ENCODE measurements at regions not wholly inside any gene's neighbourhood (a gene's known extent, or its start where the extent isn't known, plus 50 kb on each side); places are given as distances from the start of the nearest gene placed in this dataset.

DNA sequence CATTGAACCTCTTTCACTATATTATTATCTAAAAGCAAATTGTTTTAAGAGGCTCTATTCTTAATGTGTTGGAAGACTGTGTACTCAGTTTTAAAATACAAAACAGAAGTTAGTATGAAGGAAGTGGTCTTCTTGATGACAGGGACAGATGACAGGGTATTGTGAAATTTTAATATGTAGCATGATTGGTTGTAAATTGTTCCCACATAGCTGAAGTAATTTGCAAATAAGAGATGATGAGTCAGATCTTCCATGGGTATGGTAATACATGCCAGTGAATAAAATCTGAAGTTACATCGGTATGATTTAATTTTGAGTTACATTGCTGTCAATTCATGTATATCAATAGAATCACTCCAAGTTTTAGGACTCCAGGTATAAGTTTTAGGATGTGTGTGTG lies 454.8 kb downstream of the AEBP2 start:
- ChIA-PET CTCF (interaction anchor here (0.8 to 1.7 kb wide), 4 partner anchors 17 to 153 kb away, joined by 3 to 4 read pairs (median 3); no protein-coding TSS in a partner anchor), POLR2A (no interaction called here)
- TF ChIP-seq ZNF317 (CRISPR knock-in tag; IDR thresholded peaks at IDR 0.05; ENCODE audit: borderline replicate concordance, low read depth) (no peak), E2F1 (CRISPR knock-in tag; IDR thresholded peaks at IDR 0.05) (no peak), GTF2I (CRISPR knock-in tag; conservative IDR thresholded peaks at IDR 0.05) (no peak), ELF4 (CRISPR knock-in tag; IDR thresholded peaks at IDR 0.05; ENCODE audit: low read depth) (no peak), ETV6 (CRISPR knock-in tag; IDR thresholded peaks at IDR 0.05) (no peak), MXD4 (CRISPR knock-in tag; IDR thresholded peaks at IDR 0.05; ENCODE audit: borderline replicate concordance) (no peak), ZNF512 (CRISPR knock-in tag; IDR thresholded peaks at IDR 0.05; ENCODE audit: borderline replicate concordance) (no peak), RELA (CRISPR knock-in tag; IDR thresholded peaks at IDR 0.05; ENCODE audit: borderline replicate concordance) (no peak), FOXP1 (CRISPR knock-in tag; IDR thresholded peaks at IDR 0.05; ENCODE audit: borderline replicate concordance) (no peak), ZNF671 (CRISPR knock-in tag; IDR thresholded peaks at IDR 0.05) (no peak), OVOL2 (CRISPR knock-in tag; IDR thresholded peaks at IDR 0.05; ENCODE audit: borderline replicate concordance) (no peak), NR3C1 (CRISPR knock-in tag; conservative IDR thresholded peaks at IDR 0.05; ENCODE audit: low read depth) (no peak), TCF7 (CRISPR knock-in tag; IDR thresholded peaks at IDR 0.05; ENCODE audit: low read depth) (no peak), ATF6 (CRISPR knock-in tag; IDR thresholded peaks at IDR 0.05) (no peak), FOXP4 (CRISPR knock-in tag; IDR thresholded peaks at IDR 0.05) (no peak)
- TF ChIP-seq, protein P1, sequence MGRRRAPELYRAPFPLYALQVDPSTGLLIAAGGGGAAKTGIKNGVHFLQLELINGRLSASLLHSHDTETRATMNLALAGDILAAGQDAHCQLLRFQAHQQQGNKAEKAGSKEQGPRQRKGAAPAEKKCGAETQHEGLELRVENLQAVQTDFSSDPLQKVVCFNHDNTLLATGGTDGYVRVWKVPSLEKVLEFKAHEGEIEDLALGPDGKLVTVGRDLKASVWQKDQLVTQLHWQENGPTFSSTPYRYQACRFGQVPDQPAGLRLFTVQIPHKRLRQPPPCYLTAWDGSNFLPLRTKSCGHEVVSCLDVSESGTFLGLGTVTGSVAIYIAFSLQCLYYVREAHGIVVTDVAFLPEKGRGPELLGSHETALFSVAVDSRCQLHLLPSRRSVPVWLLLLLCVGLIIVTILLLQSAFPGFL (CRISPR knock-in tag; IDR thresholded peaks at IDR 0.05; ENCODE audit: borderline replicate concordance), result no peak
- TF ChIP-seq, protein P2, sequence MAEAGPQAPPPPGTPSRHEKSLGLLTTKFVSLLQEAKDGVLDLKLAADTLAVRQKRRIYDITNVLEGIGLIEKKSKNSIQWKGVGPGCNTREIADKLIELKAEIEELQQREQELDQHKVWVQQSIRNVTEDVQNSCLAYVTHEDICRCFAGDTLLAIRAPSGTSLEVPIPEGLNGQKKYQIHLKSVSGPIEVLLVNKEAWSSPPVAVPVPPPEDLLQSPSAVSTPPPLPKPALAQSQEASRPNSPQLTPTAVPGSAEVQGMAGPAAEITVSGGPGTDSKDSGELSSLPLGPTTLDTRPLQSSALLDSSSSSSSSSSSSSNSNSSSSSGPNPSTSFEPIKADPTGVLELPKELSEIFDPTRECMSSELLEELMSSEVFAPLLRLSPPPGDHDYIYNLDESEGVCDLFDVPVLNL (CRISPR knock-in tag; IDR thresholded peaks at IDR 0.05; ENCODE audit: borderline replicate concordance, low read depth), result no peak
- Mint-ChIP-seq H3K4me1 (no peaks in the 10 kb centered on the region), H3K36me3 (no peaks in the 10 kb centered on the region), H3K9me3 (peaks cover 1% of the 10 kb centered on the region), H3K27ac (no peak overlapping the region), H3K27me3 (ENCODE audit: low read depth) (peaks cover 3% of the 10 kb centered on the region; the same call in 1 of the 2 replicates), H3K4me3 (no peak overlapping the region)
- DNase-seq (ENCODE audit: low spot score) (no peak), ATAC-seq (no peak)
